Amygdala (tissue), 56 donors: ENCODE measurements at regions not wholly inside any gene's neighbourhood (a gene's known extent, or its start where the extent isn't known, plus 50 kb on each side); places are given as distances from the start of the nearest gene placed in this dataset.

Experiments used
- DNase-seq, 56 donors: peaks; one replicate each; lab custom pipeline; 2025; lab: John Stamatoyannopoulos, UW

- no peak for DNase-seq
Measured at GRCh38 chr13:91079176-91079575, 268.3 kb upstream of the MIR17HG start.

DNA sequence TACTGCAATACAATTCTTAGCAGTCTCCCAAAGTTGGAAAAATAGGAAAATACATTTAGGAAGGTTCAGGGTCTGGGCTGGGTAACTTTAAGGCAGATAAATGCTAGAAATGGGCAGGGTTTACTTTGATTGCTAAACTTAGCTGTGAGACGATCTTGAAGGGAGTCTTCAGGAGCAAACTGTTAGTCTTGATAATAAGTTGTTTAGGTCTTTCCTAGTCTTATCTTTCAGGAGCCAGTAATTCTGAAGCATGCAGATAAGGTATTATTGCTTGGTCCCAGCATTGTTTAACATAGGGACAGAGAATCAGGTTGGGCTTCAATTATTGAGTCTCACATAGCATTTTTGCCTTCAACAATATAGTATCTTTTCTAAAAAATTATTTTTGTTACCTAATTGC, 262.4 kb upstream of the MIR17HG start:
- no peak for DNase-seq

DNA sequence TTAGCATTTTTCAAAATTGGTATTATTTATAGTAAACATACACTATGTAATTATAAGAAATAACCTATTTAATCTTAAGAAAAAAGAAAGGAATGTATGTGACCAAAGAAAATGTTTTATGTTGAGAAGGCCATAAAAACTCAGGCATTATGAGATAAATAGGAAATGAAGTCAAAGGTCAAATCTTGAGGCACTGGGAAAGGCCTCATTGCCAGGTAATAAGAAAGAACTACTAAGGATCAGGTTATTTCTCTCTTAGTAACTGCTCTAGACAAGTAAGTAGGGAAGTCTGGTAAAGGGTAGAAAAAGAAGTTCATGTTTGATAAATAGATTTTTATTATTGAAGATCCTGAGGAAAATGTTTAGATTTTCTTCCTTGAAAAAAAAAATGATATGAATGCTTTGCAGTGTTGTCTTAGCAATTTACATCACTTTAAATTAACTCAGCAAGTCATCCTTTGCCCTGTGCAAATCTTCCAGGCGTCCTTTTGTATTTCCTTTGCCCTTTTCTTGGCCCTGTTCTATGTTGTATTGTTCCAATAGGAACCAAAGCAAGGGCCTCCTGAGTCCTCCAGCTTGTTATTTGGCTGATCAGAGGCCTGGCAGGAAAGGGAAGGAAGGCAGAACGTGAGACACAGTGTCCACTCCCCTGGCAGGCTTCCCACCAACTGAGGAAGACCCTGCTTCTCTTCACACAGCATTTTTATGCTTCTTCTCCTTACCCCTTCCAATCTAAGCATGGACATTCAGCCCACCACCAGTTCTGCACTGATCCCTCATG, 260.4 kb upstream of the MIR17HG start:
- DNase-seq, result no peak

DNA sequence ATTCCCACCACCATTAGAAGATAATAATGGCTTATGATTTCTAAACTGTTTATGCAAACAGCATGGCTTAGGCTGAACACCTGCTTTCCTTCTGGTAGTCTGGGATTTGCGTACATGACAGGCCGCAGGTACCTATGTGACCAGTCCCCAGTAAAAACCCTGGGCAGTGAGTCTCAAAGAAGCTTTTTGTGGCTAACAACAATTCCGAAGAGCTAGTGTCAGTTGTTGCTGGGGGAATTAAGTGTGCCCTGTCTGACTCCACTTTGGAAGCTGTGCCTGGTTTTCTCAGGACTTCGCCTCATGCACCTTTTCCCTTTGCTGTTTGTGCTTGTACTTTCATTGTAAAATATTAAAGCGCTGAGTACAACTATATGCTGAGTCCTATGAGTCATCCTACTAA, 250.2 kb upstream of the MIR17HG start:
- DNase-seq, result no peak

DNA sequence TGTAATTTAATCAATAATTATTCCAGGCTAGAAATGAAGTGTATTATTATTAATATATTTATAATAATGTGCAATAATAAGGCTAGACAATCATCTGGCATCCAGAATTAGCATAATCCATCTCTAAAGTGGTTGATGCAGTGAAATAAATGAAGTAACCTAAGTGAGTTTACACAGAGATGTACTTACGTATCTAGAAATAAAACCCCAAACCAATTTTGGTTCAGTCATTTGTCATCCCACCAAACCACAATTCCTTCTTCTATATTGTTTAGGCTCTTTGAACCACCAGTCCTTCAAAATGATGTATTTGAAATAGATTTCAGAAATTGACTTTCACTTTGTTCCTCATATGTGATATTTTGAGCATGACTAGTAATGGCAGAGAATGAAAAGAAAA, 247.6 kb upstream of the MIR17HG start:
- DNase-seq, result no peak

DNA sequence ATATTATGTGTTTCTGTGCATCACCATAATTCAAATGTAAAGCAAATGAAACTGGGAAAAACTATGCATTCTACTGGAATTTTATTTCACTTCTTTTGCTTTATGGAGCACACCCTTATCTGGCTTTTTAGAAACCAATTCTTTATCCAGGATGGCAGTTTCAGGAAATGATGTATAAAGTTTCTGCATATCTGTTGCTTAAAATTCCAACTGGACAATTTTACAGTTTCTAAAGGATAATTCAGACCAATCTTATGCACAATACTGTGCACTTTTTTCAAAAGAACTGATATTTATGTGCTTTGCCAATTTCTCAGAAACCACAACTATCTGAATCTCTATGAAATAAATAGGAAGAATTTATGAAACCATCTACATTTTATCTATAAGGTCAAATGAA, 246.5 kb upstream of the MIR17HG start:
- no peak for DNase-seq

DNA sequence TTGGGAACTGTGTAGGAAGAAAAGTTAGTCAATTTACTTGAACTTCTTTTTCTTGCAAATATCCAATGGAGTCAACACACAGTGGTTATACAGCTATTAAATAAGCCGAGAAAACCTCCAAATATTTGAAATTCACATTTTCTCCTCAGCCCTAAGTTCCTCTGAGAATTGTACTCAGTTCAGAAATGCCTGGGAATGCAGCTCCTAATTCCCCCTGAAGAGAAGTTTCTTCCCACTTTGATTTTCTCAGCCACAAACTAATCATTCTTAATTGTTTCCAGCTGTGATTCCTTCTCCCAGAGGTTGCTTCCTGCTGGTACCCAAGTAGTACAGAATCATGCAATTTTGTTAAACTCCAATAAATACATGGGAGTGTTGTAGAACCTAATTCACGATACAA, 246.1 kb upstream of the MIR17HG start:
- no peak for DNase-seq

DNA sequence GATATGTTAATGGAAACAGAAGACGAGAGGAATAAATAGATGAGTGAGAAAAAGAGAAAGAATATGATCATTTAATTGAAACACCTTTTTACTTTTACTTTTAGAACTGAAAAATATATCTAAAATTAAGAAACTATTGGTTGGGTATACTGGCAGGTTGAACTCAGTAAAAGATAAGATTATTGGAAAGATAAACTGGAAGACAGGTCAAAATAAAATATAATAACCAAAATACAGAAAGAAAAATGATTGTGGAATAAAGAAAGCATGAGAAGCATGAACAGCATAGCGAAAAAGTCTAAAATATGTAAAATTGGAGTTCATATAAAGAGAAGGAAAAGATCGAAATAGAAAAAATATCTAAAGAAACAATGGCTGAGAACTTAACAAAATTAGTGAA, 242.2 kb upstream of the MIR17HG start:
- no peak for DNase-seq

GRCh38 chr13:91106565-91106964, 240.9 kb upstream of the MIR17HG start:
- no peak for DNase-seq

DNA sequence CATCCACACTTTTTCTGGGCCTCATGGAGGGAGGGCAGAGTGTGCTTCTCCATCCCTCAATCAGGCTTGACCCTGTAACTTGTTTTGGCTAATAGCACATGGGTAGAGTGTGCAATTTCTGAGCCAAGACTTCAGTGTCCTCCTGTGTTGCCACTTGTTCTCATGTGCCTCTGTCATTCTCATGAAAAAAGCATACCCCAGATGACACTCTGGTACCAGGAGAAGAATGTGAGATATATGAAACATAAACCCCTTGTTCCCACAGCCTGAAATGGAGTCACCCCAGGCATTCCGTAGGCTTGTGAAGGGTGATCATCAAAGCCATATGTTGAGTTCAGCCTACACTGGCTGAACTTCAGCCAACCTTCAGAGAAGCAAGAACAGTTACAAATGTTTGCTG, 239.2 kb upstream of the MIR17HG start:
- DNase-seq, result no peak

GRCh38 chr13:91111476-91112200, 235.8 kb upstream of the MIR17HG start:
- no peak for DNase-seq

- no peak for DNase-seq
Measured at GRCh38 chr13:91112201-91112923, 235.1 kb upstream of the MIR17HG start.

- DNase-seq, result no peak
Measured at GRCh38 chr13:91112924-91113277, 234.6 kb upstream of the MIR17HG start.

GRCh38 chr13:91115776-91116175, 231.7 kb upstream of the MIR17HG start:
- DNase-seq, result no peak

DNA sequence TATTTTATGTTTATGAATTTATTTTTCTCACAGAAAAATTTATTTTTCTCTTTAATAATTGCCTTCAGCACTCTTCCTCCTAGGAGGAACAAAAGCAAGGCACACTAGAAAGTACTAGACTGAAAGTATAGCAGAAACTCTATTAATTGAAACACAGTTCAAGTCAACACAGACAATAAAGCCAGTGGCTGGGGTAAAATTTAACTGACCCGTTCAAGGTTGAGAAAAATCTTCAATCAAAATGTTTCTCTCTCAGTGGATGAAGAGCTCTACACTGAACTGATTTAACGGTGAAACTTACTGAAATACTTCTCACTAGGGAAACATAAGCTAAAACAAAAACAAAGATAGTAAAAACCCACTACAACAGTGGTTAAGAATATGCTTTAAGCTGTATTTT, 230.1 kb upstream of the MIR17HG start:
- no peak for DNase-seq

GRCh38 chr13:91119643-91120042, 227.8 kb upstream of the MIR17HG start:
- no peak for DNase-seq

DNA sequence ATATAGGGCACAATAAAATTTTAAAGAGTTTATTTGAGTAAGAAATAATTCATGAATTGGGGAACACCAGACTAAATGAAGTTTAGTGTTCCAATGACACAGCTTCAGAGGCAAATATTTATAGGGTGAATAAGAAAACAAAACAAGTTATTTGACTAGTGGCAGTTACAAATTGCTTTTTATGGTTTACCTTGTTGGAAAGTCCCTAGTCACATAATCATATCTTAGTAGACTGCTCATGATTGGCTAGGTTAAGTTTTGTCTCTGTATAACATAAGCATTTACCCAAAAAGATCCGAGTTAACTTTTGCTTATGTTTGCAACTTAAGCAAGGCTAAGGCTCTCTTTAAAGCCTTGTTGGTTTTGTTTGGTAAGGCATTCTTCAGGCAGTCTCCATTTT, 224.7 kb upstream of the MIR17HG start:
- DNase-seq, result no peak

GRCh38 chr13:91123456-91124127, 223.9 kb upstream of the MIR17HG start:
- DNase-seq, result no peak

DNA sequence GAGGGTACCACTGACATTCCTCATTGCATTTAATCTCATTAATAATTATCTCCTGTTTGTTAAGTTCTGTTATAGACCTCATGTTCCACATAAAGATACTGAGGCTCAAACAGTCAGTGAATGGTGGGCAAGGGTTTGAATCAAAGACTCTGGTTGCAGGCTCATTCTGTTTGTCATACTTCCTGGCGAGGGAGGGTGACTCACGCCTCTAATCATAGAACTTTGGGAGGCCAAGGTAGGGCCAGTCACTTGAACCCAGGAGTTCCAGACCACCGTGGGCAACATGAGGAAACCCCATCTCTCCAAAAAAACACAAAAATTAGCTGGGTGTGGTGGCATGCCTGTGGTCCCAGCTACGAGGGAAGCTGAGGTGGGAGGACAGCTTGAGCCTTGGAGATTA, 220.7 kb upstream of the MIR17HG start:
- DNase-seq, result no peak

- no peak for DNase-seq
Measured at GRCh38 chr13:91127995-91128394, 219.5 kb upstream of the MIR17HG start.

GRCh38 chr13:91132381-91132780, 215.1 kb upstream of the MIR17HG start:
- DNase-seq, result no peak
